ENCODE measurements at regions not wholly inside any gene's neighbourhood (a gene's known extent, or its start where the extent isn't known, plus 50 kb on each side); places are given as distances from the start of the nearest gene placed in this dataset.

- Histone ChIP-seq H3K4me3 (ENCODE audit: low read depth in 1 of 2, low read length in 2 of 2) (no peak overlapping the region), H3K36me3 (ENCODE audit: control insufficient read depth in 1 of 2, insufficient read depth in 2 of 2, low read length in 2 of 2) (no peaks in the 10 kb centered on the region), H3K9ac (ENCODE audit: low read depth in 1 of 2, low read length in 2 of 2) (no peak overlapping the region), H3K4me1 (ENCODE audit: control insufficient read depth in 1 of 2, insufficient read depth in 2 of 2, low read length in 2 of 2) (peaks cover 0 to 3% of the 10 kb centered on the region in 2 donors), H3K9me3 (ENCODE audit: control insufficient read depth in 1 of 2, low read length in 2 of 2) (no peaks in the 10 kb centered on the region), H3K27me3 (ENCODE audit: control insufficient read depth in 1 of 2, insufficient read depth in 2 of 2, low read length in 2 of 2) (no peaks in the 10 kb centered on the region), H3K27ac (ENCODE audit: low read depth, low read length) (no peak overlapping the region)
Observed at GRCh38 chr10:44166441-44166840, 218.5 kb downstream of the CXCL12 start.

- H3K27ac ChIP-seq (ENCODE audit: low read depth, low read length), result no peak overlapping the region
- no peaks in the 10 kb centered on the region for H3K27me3 ChIP-seq (ENCODE audit: control insufficient read depth in 1 of 2, insufficient read depth in 2 of 2, low read length in 2 of 2)
Observed at GRCh38 chr10:44164251-44164956, 220.5 kb downstream of the CXCL12 start.

GRCh38 chr10:44161184-44161583 is 223.7 kb downstream of the CXCL12 start:
- Histone ChIP-seq H3K9ac (ENCODE audit: low read depth in 1 of 2, low read length in 2 of 2) (no peak overlapping the region), H3K4me3 (ENCODE audit: low read depth in 1 of 2, low read length in 2 of 2) (no peak overlapping the region), H3K27ac (ENCODE audit: low read depth, low read length) (no peak overlapping the region), H3K27me3 (ENCODE audit: control insufficient read depth in 1 of 2, insufficient read depth in 2 of 2, low read length in 2 of 2) (no peaks in the 10 kb centered on the region), H3K36me3 (ENCODE audit: control insufficient read depth in 1 of 2, insufficient read depth in 2 of 2, low read length in 2 of 2) (no peaks in the 10 kb centered on the region), H3K4me1 (ENCODE audit: control insufficient read depth in 1 of 2, insufficient read depth in 2 of 2, low read length in 2 of 2) (no peaks in the 10 kb centered on the region), H3K9me3 (ENCODE audit: control insufficient read depth in 1 of 2, low read length in 2 of 2) (peaks cover 0 to 11% of the 10 kb centered on the region in 2 donors)

More at GRCh38 chr10:44164251-44164956, 220.5 kb downstream of the CXCL12 start:
- Histone ChIP-seq H3K9ac (ENCODE audit: low read depth in 1 of 2, low read length in 2 of 2) (no peak overlapping the region), H3K36me3 (ENCODE audit: control insufficient read depth in 1 of 2, insufficient read depth in 2 of 2, low read length in 2 of 2) (no peaks in the 10 kb centered on the region), H3K4me1 (ENCODE audit: control insufficient read depth in 1 of 2, insufficient read depth in 2 of 2, low read length in 2 of 2) (peaks cover 0 to 3% of the 10 kb centered on the region in 2 donors), H3K4me3 (ENCODE audit: low read depth in 1 of 2, low read length in 2 of 2) (no peak overlapping the region), H3K9me3 (ENCODE audit: control insufficient read depth in 1 of 2, low read length in 2 of 2) (no peaks in the 10 kb centered on the region)

- Histone ChIP-seq H3K4me3 (ENCODE audit: low read depth in 1 of 2, low read length in 2 of 2) (no peak overlapping the region), H3K27me3 (ENCODE audit: control insufficient read depth in 1 of 2, insufficient read depth in 2 of 2, low read length in 2 of 2) (no peaks in the 10 kb centered on the region), H3K4me1 (ENCODE audit: control insufficient read depth in 1 of 2, insufficient read depth in 2 of 2, low read length in 2 of 2) (peaks cover 0 to 11% of the 10 kb centered on the region in 2 donors), H3K9me3 (ENCODE audit: control insufficient read depth in 1 of 2, low read length in 2 of 2) (peaks cover 0 to 11% of the 10 kb centered on the region in 2 donors), H3K9ac (ENCODE audit: low read depth in 1 of 2, low read length in 2 of 2) (no peak overlapping the region), H3K36me3 (ENCODE audit: control insufficient read depth in 1 of 2, insufficient read depth in 2 of 2, low read length in 2 of 2) (no peaks in the 10 kb centered on the region), H3K27ac (ENCODE audit: low read depth, low read length) (no peak overlapping the region)
Observed at GRCh38 chr10:44157574-44157973, 227.3 kb downstream of the CXCL12 start.

GRCh38 chr10:44154956-44155355 is 229.9 kb downstream of the CXCL12 start:
- H3K4me1 ChIP-seq (ENCODE audit: control insufficient read depth in 1 of 2, insufficient read depth in 2 of 2, low read length in 2 of 2), result peaks cover 0 to 11% of the 10 kb centered on the region in 2 donors
- H3K4me3 ChIP-seq (ENCODE audit: low read depth in 1 of 2, low read length in 2 of 2), result no peak overlapping the region
- no peak overlapping the region for H3K9ac ChIP-seq (ENCODE audit: low read depth in 1 of 2, low read length in 2 of 2)
- H3K27ac ChIP-seq (ENCODE audit: low read depth, low read length), result no peak overlapping the region
- H3K27me3 ChIP-seq (ENCODE audit: control insufficient read depth in 1 of 2, insufficient read depth in 2 of 2, low read length in 2 of 2), result no peaks in the 10 kb centered on the region
- H3K9me3 ChIP-seq (ENCODE audit: control insufficient read depth in 1 of 2, low read length in 2 of 2), result peaks cover 0 to 11% of the 10 kb centered on the region in 2 donors
- H3K36me3 ChIP-seq (ENCODE audit: control insufficient read depth in 1 of 2, insufficient read depth in 2 of 2, low read length in 2 of 2), result no peaks in the 10 kb centered on the region

- Histone ChIP-seq H3K4me3 (ENCODE audit: low read depth in 1 of 2, low read length in 2 of 2) (no peak overlapping the region), H3K9me3 (ENCODE audit: control insufficient read depth in 1 of 2, low read length in 2 of 2) (peaks cover 0 to 11% of the 10 kb centered on the region in 2 donors), H3K9ac (ENCODE audit: low read depth in 1 of 2, low read length in 2 of 2) (no peak overlapping the region), H3K27me3 (ENCODE audit: control insufficient read depth in 1 of 2, insufficient read depth in 2 of 2, low read length in 2 of 2) (no peaks in the 10 kb centered on the region), H3K27ac (ENCODE audit: low read depth, low read length) (no peak overlapping the region), H3K36me3 (ENCODE audit: control insufficient read depth in 1 of 2, insufficient read depth in 2 of 2, low read length in 2 of 2) (no peaks in the 10 kb centered on the region), H3K4me1 (ENCODE audit: control insufficient read depth in 1 of 2, insufficient read depth in 2 of 2, low read length in 2 of 2) (peaks cover 0 to 11% of the 10 kb centered on the region in 2 donors)
Observed at GRCh38 chr10:44153918-44154670, 230.8 kb downstream of the CXCL12 start.

GRCh38 chr10:44143556-44143955 is 241.3 kb downstream of the CXCL12 start:
- no peak overlapping the region for H3K9ac ChIP-seq (ENCODE audit: low read depth in 1 of 2, low read length in 2 of 2)
- no peak overlapping the region for H3K27ac ChIP-seq (ENCODE audit: low read depth, low read length)
- H3K36me3 ChIP-seq (ENCODE audit: control insufficient read depth in 1 of 2, insufficient read depth in 2 of 2, low read length in 2 of 2), result no peaks in the 10 kb centered on the region
- no peaks in the 10 kb centered on the region for H3K27me3 ChIP-seq (ENCODE audit: control insufficient read depth in 1 of 2, insufficient read depth in 2 of 2, low read length in 2 of 2)
- H3K9me3 ChIP-seq (ENCODE audit: control insufficient read depth in 1 of 2, low read length in 2 of 2), result no peaks in the 10 kb centered on the region
- no peak overlapping the region for H3K4me3 ChIP-seq (ENCODE audit: low read depth in 1 of 2, low read length in 2 of 2)
- H3K4me1 ChIP-seq (ENCODE audit: control insufficient read depth in 1 of 2, insufficient read depth in 2 of 2, low read length in 2 of 2), result no peaks in the 10 kb centered on the region

- H3K9ac ChIP-seq (ENCODE audit: low read depth in 1 of 2, low read length in 2 of 2), result no peak overlapping the region
- no peak overlapping the region for H3K27ac ChIP-seq (ENCODE audit: low read depth, low read length)
- H3K4me3 ChIP-seq (ENCODE audit: low read depth in 1 of 2, low read length in 2 of 2), result no peak overlapping the region
Observed at GRCh38 chr10:44132361-44133289, 252.3 kb downstream of the CXCL12 start.

GRCh38 chr10:44126291-44126717 is 258.6 kb downstream of the CXCL12 start:
- Histone ChIP-seq H3K27me3 (ENCODE audit: control insufficient read depth in 1 of 2, insufficient read depth in 2 of 2, low read length in 2 of 2) (no peaks in the 10 kb centered on the region), H3K9ac (ENCODE audit: low read depth in 1 of 2, low read length in 2 of 2) (no peak overlapping the region), H3K4me1 (ENCODE audit: control insufficient read depth in 1 of 2, insufficient read depth in 2 of 2, low read length in 2 of 2) (no peaks in the 10 kb centered on the region), H3K9me3 (ENCODE audit: control insufficient read depth in 1 of 2, low read length in 2 of 2) (no peaks in the 10 kb centered on the region), H3K36me3 (ENCODE audit: control insufficient read depth in 1 of 2, insufficient read depth in 2 of 2, low read length in 2 of 2) (no peaks in the 10 kb centered on the region), H3K4me3 (ENCODE audit: low read depth in 1 of 2, low read length in 2 of 2) (no peak overlapping the region), H3K27ac (ENCODE audit: low read depth, low read length) (no peak overlapping the region)

More at GRCh38 chr10:44132361-44133289, 252.3 kb downstream of the CXCL12 start:
- H3K36me3 ChIP-seq (ENCODE audit: control insufficient read depth in 1 of 2, insufficient read depth in 2 of 2, low read length in 2 of 2), result no peaks in the 10 kb centered on the region
- no peaks in the 10 kb centered on the region for H3K9me3 ChIP-seq (ENCODE audit: control insufficient read depth in 1 of 2, low read length in 2 of 2)
- H3K4me1 ChIP-seq (ENCODE audit: control insufficient read depth in 1 of 2, insufficient read depth in 2 of 2, low read length in 2 of 2), result no peaks in the 10 kb centered on the region
- H3K27me3 ChIP-seq (ENCODE audit: control insufficient read depth in 1 of 2, insufficient read depth in 2 of 2, low read length in 2 of 2), result no peaks in the 10 kb centered on the region
